ENCODE measurements at regions not wholly inside any gene's neighbourhood (a gene's known extent, or its start where the extent isn't known, plus 50 kb on each side); places are given as distances from the start of the nearest gene placed in this dataset.

DNA sequence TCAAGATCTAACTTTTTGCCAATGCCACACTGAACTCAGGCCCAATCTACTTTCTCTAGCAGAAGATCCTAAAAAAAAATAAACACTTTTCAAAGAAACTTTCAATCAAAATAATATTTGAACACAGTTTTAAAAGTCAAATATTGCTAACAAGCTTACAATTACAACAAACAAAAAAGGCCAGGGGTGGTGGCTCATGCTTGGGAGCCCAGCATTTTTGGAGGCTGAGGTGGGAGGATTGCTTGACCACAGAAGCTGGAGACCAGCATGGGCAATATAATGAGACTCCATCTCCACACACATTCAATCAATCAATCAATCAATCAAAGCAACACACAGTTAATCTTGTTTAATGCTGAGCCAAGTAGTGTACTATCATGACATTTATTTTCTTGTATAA is 149.2 kb downstream of the CYP26A1 start:
- TF ChIP-seq, protein P1, sequence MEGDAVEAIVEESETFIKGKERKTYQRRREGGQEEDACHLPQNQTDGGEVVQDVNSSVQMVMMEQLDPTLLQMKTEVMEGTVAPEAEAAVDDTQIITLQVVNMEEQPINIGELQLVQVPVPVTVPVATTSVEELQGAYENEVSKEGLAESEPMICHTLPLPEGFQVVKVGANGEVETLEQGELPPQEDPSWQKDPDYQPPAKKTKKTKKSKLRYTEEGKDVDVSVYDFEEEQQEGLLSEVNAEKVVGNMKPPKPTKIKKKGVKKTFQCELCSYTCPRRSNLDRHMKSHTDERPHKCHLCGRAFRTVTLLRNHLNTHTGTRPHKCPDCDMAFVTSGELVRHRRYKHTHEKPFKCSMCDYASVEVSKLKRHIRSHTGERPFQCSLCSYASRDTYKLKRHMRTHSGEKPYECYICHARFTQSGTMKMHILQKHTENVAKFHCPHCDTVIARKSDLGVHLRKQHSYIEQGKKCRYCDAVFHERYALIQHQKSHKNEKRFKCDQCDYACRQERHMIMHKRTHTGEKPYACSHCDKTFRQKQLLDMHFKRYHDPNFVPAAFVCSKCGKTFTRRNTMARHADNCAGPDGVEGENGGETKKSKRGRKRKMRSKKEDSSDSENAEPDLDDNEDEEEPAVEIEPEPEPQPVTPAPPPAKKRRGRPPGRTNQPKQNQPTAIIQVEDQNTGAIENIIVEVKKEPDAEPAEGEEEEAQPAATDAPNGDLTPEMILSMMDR (IDR thresholded peaks at IDR 0.05), result no peak
- TF ChIP-seq POLR2A (IDR thresholded peaks at IDR 0.05) (no peak), POLR2AphosphoS5 (IDR thresholded peaks at IDR 0.05) (no peak), EP300 (IDR thresholded peaks at IDR 0.05) (no peak)

Data from gastroesophageal sphincter (tissue), 3 donors.